ENCODE measurements at regions not wholly inside any gene's neighbourhood (a gene's known extent, or its start where the extent isn't known, plus 50 kb on each side); places are given as distances from the start of the nearest gene placed in this dataset.

DNA sequence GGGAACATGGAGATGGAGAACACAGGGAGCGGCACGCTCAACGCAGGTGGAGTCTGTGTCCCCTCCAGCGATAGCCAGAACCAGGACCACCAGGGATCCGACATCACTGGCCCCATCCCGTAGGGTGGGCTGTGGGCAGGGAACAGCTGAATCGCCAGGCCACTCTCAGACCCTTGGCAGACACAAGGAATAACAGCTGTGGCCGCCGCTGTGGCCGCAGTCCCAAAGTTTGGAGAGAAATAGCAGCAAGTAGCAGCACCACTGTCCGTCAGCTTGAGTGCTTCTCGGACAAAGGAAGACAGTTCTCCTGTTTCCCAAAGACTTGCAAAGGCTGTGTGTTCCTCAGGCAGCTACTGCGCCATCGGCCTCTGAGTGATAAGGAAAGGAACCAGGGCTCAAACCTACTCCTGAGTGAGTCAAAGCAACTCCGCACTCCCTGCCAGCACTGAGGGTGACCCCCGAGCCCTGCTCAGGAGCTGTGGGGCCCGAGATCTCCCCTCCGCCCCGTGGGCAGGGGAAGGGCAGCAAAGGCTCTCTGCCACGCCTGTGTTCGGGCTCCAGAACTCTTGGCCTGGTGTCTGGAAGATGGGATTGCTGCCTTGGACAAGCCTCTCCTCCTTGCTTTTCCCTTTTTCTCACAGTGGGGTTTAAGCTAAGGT is 82.3 kb upstream of the FAM20C start:
- H3K4me3 ChIP-seq (ENCODE audit: control insufficient read depth, low read depth, low read length): no peak overlapping the region
- TF ChIP-seq, protein P1, sequence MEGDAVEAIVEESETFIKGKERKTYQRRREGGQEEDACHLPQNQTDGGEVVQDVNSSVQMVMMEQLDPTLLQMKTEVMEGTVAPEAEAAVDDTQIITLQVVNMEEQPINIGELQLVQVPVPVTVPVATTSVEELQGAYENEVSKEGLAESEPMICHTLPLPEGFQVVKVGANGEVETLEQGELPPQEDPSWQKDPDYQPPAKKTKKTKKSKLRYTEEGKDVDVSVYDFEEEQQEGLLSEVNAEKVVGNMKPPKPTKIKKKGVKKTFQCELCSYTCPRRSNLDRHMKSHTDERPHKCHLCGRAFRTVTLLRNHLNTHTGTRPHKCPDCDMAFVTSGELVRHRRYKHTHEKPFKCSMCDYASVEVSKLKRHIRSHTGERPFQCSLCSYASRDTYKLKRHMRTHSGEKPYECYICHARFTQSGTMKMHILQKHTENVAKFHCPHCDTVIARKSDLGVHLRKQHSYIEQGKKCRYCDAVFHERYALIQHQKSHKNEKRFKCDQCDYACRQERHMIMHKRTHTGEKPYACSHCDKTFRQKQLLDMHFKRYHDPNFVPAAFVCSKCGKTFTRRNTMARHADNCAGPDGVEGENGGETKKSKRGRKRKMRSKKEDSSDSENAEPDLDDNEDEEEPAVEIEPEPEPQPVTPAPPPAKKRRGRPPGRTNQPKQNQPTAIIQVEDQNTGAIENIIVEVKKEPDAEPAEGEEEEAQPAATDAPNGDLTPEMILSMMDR (IDR thresholded peaks at IDR 0.05; ENCODE audit: control insufficient read depth, insufficient read depth, low read depth, low read length, missing control alignments): no peak
- DNase-seq (ENCODE audit: low read depth): no peak

DNA sequence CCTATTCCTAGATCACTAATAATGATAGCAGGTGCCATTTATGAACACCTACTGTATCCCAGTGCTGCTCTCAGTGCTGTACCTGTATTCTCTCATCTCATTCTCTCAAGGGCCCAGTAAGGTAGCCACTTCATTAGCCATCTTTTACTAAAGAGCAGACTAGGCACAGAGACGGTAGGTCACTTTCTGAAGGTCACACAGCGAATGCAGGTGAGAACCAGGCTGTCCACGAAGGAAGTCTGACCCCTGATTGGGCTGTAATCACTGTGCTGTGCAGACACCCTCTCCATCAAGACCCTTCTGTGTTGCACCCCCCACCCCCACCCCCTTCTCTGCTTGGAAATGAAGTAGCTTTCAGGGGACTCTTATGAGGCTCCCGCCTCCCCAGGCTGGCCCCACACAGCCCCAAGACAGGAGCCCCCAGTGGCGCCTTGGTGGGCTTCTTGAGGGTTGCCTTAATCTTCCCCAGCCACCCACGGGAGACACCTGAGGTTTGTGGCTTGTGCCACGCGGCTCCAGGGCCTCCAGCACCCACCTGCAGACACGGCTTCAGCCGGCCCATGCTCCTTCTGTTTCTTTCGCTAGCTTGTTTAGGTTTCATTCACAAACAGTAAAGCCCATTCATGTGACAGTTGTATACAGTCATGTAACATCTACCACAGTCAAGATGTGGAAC is 81.7 kb upstream of the FAM20C start:
- no peak for DNase-seq (ENCODE audit: low read depth)
- TF ChIP-seq, protein P1 (IDR thresholded peaks at IDR 0.05; ENCODE audit: control insufficient read depth, insufficient read depth, low read depth, low read length, missing control alignments): no peak

GRCh38 chr7:111591-111990 is 80.8 kb upstream of the FAM20C start:
- TF ChIP-seq, protein P1 (IDR thresholded peaks at IDR 0.05; ENCODE audit: control insufficient read depth, insufficient read depth, low read depth, low read length, missing control alignments): no peak
- H3K4me3 ChIP-seq (ENCODE audit: control insufficient read depth, low read depth, low read length): no peak overlapping the region
- no peak for DNase-seq (ENCODE audit: low read depth)

More for the DNA sequence above, 81.7 kb upstream of the FAM20C start:
- H3K4me3 ChIP-seq (ENCODE audit: control insufficient read depth, low read depth, low read length): no peak overlapping the region

DNA sequence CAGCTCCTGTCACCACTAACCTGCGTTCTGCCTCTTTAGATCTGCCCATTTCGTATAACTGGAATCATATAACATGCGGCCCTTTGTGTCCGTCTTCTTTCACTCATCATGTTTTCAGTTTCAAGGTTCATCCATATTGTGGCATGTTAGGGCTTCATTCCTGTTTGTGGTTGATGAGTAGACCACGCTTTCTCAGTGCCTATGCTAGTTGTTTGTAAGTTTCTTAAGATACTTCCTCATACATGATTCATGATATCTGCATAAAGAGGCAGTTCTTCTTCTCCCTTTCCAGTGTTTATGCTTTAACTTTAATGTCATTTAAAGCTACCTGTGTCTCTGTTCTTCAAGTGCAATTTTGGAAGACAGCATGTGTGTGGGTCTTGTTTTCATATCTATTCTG is 79.5 kb upstream of the FAM20C start:
- no peak for DNase-seq (ENCODE audit: low read depth)
- TF ChIP-seq, protein P1 (IDR thresholded peaks at IDR 0.05; ENCODE audit: control insufficient read depth, insufficient read depth, low read depth, low read length, missing control alignments): no peak
- no peak overlapping the region for H3K4me3 ChIP-seq (ENCODE audit: control insufficient read depth, low read depth, low read length)

DNA sequence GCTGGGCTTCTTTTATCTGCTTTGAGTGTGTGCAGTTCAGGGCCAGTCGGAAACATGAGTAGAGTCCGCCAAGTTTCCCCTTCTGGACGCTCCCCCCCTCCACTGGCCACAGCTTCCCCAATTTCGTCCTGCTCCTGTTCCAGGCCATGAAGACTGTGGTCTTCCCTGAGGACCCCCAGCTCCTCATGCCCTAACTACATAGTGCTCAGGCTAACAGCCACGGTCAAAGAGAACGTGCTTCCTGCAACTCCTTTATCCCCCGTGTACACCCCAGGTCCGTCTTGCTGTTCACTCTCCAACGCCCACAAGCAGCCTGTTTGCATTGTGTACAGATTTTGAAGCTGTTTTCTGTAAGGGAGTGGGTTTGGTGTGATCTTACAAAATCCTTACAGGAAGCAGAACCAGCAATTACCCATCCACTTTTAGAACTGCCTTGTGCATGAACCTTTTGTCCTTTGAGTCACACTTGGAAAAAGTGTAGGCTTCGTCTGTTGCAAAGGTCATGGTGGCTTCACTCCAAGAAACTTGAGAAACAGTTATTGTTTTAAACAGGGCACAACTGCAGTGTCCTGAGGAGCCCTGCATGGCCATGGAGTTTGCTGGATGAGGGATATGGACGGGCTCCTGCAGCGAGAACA is 77.0 kb upstream of the FAM20C start:
- no peak for DNase-seq (ENCODE audit: low read depth)
- TF ChIP-seq, protein P1 (IDR thresholded peaks at IDR 0.05; ENCODE audit: control insufficient read depth, insufficient read depth, low read depth, low read length, missing control alignments): no peak
- no peak overlapping the region for H3K4me3 ChIP-seq (ENCODE audit: control insufficient read depth, low read depth, low read length)

GRCh38 chr7:116188-116981 is 76.0 kb upstream of the FAM20C start:
- DNase-seq (ENCODE audit: low read depth): no peak
- H3K4me3 ChIP-seq (ENCODE audit: control insufficient read depth, low read depth, low read length): no peak overlapping the region
- TF ChIP-seq, protein P1 (IDR thresholded peaks at IDR 0.05; ENCODE audit: control insufficient read depth, insufficient read depth, low read depth, low read length, missing control alignments): no peak

Data from AG09309 (cell line).